ENCODE measurements at regions not wholly inside any gene's neighbourhood (a gene's known extent, or its start where the extent isn't known, plus 50 kb on each side); places are given as distances from the start of the nearest gene placed in this dataset.

DNA sequence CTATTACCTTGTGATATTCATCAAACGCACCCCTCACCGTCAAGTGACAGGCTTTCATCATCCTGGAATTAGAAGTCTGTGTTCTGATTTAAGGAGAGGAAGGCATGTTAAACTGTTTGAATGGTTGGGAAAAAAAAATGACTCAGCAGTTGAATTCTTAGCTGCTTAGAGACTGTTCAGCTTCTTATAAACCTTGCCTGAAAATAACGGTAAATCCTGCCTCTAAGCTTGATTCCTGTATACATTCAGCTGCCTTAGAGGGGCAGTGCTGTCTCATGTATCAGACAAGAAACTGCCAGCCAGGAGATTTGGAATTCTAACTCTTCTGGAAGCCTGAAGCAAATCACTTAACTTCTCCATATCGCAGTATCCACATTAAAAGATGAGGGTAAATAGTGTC lies 437.4 kb downstream of the JRKL start:
- Histone ChIP-seq H3K4me1 (replicated peaks in 1 of 2; ENCODE audit: control insufficient read depth in 2 of 2, insufficient read depth in 2 of 2, low read length in 2 of 2) (no peaks in the 10 kb centered on the region), H3K9me1 (ENCODE audit: control insufficient read depth, insufficient read depth, low read length) (no peaks in the 10 kb centered on the region), H3K36me3 (ENCODE audit: control insufficient read depth, insufficient read depth, low read length) (no peaks in the 10 kb centered on the region), H3K79me2 (ENCODE audit: control insufficient read depth, insufficient read depth, low read length) (no peaks in the 10 kb centered on the region), H3K9ac (ENCODE audit: insufficient read depth in 1 of 2, low read depth in 2 of 2, low read length in 2 of 2) (no peak overlapping the region), H4K20me1 (replicated peaks; ENCODE audit: control insufficient read depth, insufficient read depth, low read length) (no peaks in the 10 kb centered on the region), H3K27me3 (ENCODE audit: control insufficient read depth in 2 of 2, insufficient read depth in 2 of 2, low read length in 2 of 2) (no peaks in the 10 kb centered on the region), H3K27ac (ENCODE audit: extremely low read depth, low read depth, low read length) (no peak overlapping the region), H2AFZ (ENCODE audit: low read depth, low read length) (no peak overlapping the region), H3K9me3 (replicated peaks; ENCODE audit: control insufficient read depth, insufficient read depth, low read depth, low read length) (no peaks in the 10 kb centered on the region), H3K4me3 (no peak overlapping the region), H3K4me2 (ENCODE audit: insufficient read depth, low read length) (no peak overlapping the region)
- intact Hi-C loops (cut with micrococcal nuclease) (loop anchor here (10.0 kb wide), 1 partner anchor 318 kb away; no protein-coding TSS in a partner anchor), in situ Hi-C loops (cut with MboI) (no loop called here)
- no TSS peak for BruUV-seq (replicated peaks)
- ATAC-seq (no peak), FAIRE-seq (no peak), DNase-seq (ENCODE audit: extremely low read depth in 1 of 4, low spot score in 3 of 4) (peak in 1 of 4 experiments; percentile 31)
- POLR2A ChIA-PET: interaction anchor here (0.6 kb wide), 1 partner anchor 281 kb away, joined by 3 read pairs; no protein-coding TSS in a partner anchor
- WGBS (ENCODE audit: insufficient coverage, low coverage, missing lambda C conversion rate): 21% methylated on average over 4 of the region's 4 CpGs
- CTCF ChIA-PET (ENCODE audit: low intra/inter-chr PET ratio): no interaction called here
- TF ChIP-seq, protein P1, sequence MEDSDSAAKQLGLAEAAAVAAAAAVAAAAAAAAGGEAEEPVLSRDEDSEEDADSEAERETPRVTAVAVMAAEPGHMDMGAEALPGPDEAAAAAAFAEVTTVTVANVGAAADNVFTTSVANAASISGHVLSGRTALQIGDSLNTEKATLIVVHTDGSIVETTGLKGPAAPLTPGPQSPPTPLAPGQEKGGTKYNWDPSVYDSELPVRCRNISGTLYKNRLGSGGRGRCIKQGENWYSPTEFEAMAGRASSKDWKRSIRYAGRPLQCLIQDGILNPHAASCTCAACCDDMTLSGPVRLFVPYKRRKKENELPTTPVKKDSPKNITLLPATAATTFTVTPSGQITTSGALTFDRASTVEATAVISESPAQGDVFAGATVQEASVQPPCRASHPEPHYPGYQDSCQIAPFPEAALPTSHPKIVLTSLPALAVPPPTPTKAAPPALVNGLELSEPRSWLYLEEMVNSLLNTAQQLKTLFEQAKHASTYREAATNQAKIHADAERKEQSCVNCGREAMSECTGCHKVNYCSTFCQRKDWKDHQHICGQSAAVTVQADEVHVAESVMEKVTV (CRISPR knock-in tag; IDR thresholded peaks at IDR 0.05): peak; percentile 42; the same call in 1 of the 2 replicates
- no peak for TF ChIP-seq SREBF2 (CRISPR knock-in tag; IDR thresholded peaks at IDR 0.05)
- TF ChIP-seq C11orf30 (IDR thresholded peaks at IDR 0.05; ENCODE audit: low read depth): peak; percentile 32; the same call in 1 of the 2 replicates
- peak; percentile 55 to 65 for TF ChIP-seq RAD21 (CRISPR knock-in tag; conservative IDR thresholded peaks at IDR 0.05 in 1 of 2, IDR thresholded peaks at IDR 0.05 in 1 of 2)
- TF ChIP-seq EP300 (IDR thresholded peaks at IDR 0.05; ENCODE audit: low read length): no peak
- no peak for TF ChIP-seq ZNF174 (CRISPR knock-in tag; IDR thresholded peaks at IDR 0.05)
- peak in 1 of 3 experiments; percentile 35; a peak in 2 of 6 replicates for TF ChIP-seq CTCF (IDR thresholded peaks at IDR 0.05 in 2 of 3, conservative IDR thresholded peaks at IDR 0.05 in 1 of 3; ENCODE audit: insufficient read depth in 2 of 3, low read depth in 1 of 3, low read length in 3 of 3)
- peak; percentile 20; the same call in 1 of the 2 replicates for TF ChIP-seq MAFG (tag; conservative IDR thresholded peaks at IDR 0.05)
- no peak for TF ChIP-seq CBX8 (IDR thresholded peaks at IDR 0.05; ENCODE audit: borderline replicate concordance, extremely low read depth, low read depth, low read length, poor library complexity, severe bottlenecking)
- no peak for TF ChIP-seq JUND (IDR thresholded peaks at IDR 0.05; ENCODE audit: borderline replicate concordance, low read depth, low read length)
- no peak for TF ChIP-seq JUND (tag; IDR thresholded peaks at IDR 0.05; ENCODE audit: borderline replicate concordance, low read depth, low read length)

Measured in K562 (cell line).